ENCODE measurements at regions not wholly inside any gene's neighbourhood (a gene's known extent, or its start where the extent isn't known, plus 50 kb on each side); places are given as distances from the start of the nearest gene placed in this dataset.

GRCh38 chr6:91681296-91681695 lies 1094.4 kb upstream of the MAP3K7 start:
- no peak overlapping the region for H3K4me3 ChIP-seq (ENCODE audit: low read depth, low read length)
- TF ChIP-seq CTCF (conservative IDR thresholded peaks at IDR 0.05; ENCODE audit: low read depth, low read length): no peak
- no peak for DNase-seq (ENCODE audit: low read depth)

GRCh38 chr6:91678679-91679446 lies 1092.0 kb upstream of the MAP3K7 start:
- no peak for TF ChIP-seq CTCF (conservative IDR thresholded peaks at IDR 0.05; ENCODE audit: low read depth, low read length)
- no peak for DNase-seq (ENCODE audit: low read depth)
- H3K4me3 ChIP-seq (ENCODE audit: low read depth, low read length): no peak overlapping the region

GRCh38 chr6:91672201-91672600 lies 1085.3 kb upstream of the MAP3K7 start:
- DNase-seq (ENCODE audit: low read depth): no peak
- no peak overlapping the region for H3K4me3 ChIP-seq (ENCODE audit: low read depth, low read length)
- TF ChIP-seq CTCF (conservative IDR thresholded peaks at IDR 0.05; ENCODE audit: low read depth, low read length): no peak

- TF ChIP-seq CTCF (conservative IDR thresholded peaks at IDR 0.05; ENCODE audit: low read depth, low read length): no peak
- DNase-seq (ENCODE audit: low read depth): no peak
- no peak overlapping the region for H3K4me3 ChIP-seq (ENCODE audit: low read depth, low read length)
Measured at GRCh38 chr6:91669871-91670268, 1083.0 kb upstream of the MAP3K7 start.

GRCh38 chr6:91669154-91669870 lies 1082.4 kb upstream of the MAP3K7 start:
- TF ChIP-seq CTCF (conservative IDR thresholded peaks at IDR 0.05; ENCODE audit: low read depth, low read length): no peak
- no peak overlapping the region for H3K4me3 ChIP-seq (ENCODE audit: low read depth, low read length)
- no peak for DNase-seq (ENCODE audit: low read depth)

GRCh38 chr6:91667596-91667995 lies 1080.7 kb upstream of the MAP3K7 start:
- no peak for DNase-seq (ENCODE audit: low read depth)
- no peak for TF ChIP-seq CTCF (conservative IDR thresholded peaks at IDR 0.05; ENCODE audit: low read depth, low read length)
- H3K4me3 ChIP-seq (ENCODE audit: low read depth, low read length): no peak overlapping the region
